Thoracic aorta (tissue), 2 donors: ENCODE measurements at regions not wholly inside any gene's neighbourhood (a gene's known extent, or its start where the extent isn't known, plus 50 kb on each side); places are given as distances from the start of the nearest gene placed in this dataset.

Experiments
- ATAC-seq: fragments of 150-250 bp; one replicate; pipeline ENCODE4 v1.8.0; 2017; ENCODE audit warnings: low read depth; ENCODE audit not compliant: insufficient number of reproducible peaks, low FRiP score
- DNase-seq: peaks from one replicate; pipeline ENCODE4 v3.0.0-alpha.2; 2020; ENCODE audit warnings: low spot score
- H3K27ac ChIP-seq, 2 donors: fragments of 200-600 bp; sonication (generic); 1 replicate in 1 of 2; 2 replicates in 1 of 2; pipeline ENCODE4 v1.5.1; 2016; ENCODE audit warnings: mild to moderate bottlenecking in 2 of 2, moderate library complexity in 2 of 2
- H3K27me3 ChIP-seq: fragments of 200-600 bp; sonication (generic); replicated peaks from 2 replicates; pipeline ENCODE4 v1.6.0; 2016; ENCODE audit warnings: mild to moderate bottlenecking; ENCODE audit not compliant: insufficient read depth
- H3K36me3 ChIP-seq: fragments of 200-600 bp; sonication (generic); one replicate; pipeline ENCODE4 v1.5.1; 2016
- H3K4me1 ChIP-seq, 2 donors: fragments of 200-600 bp; sonication (generic); 1 replicate in 1 of 2; 2 replicates in 1 of 2; pipeline versions ENCODE4 v1.5.1 to v1.6.0; 2016; ENCODE audit warnings: low read depth in 2 of 2, mild to moderate bottlenecking in 1 of 2; ENCODE audit not compliant: control insufficient read depth in 1 of 2
- H3K4me3 ChIP-seq: fragments of 200-600 bp; sonication (generic); 2 replicates; pipeline ENCODE4 v1.5.1; 2016; ENCODE audit warnings: mild to moderate bottlenecking
- H3K9me3 ChIP-seq: fragments of 200-600 bp; sonication (generic); 2 replicates; pipeline ENCODE4 v1.5.1; 2016
- TF ChIP-seq, protein P1 (sequence below): fragments of 200-600 bp; sonication (generic); IDR thresholded peaks from one replicate; pipeline ENCODE4 v1.5.1; 2019; ENCODE audit warnings: antibody characterized with exemption

GRCh38 chr12:43118234-43118633 lies 433.8 kb downstream of the ADAMTS20 start:
- Histone ChIP-seq H3K27me3 (no peaks in the 10 kb centered on the region), H3K9me3 (no peaks in the 10 kb centered on the region), H3K36me3 (no peaks in the 10 kb centered on the region), H3K27ac (no peak overlapping the region), H3K4me3 (no peak overlapping the region), H3K4me1 (no peaks in the 10 kb centered on the region)
- no peak for DNase-seq
- TF ChIP-seq, protein P1, sequence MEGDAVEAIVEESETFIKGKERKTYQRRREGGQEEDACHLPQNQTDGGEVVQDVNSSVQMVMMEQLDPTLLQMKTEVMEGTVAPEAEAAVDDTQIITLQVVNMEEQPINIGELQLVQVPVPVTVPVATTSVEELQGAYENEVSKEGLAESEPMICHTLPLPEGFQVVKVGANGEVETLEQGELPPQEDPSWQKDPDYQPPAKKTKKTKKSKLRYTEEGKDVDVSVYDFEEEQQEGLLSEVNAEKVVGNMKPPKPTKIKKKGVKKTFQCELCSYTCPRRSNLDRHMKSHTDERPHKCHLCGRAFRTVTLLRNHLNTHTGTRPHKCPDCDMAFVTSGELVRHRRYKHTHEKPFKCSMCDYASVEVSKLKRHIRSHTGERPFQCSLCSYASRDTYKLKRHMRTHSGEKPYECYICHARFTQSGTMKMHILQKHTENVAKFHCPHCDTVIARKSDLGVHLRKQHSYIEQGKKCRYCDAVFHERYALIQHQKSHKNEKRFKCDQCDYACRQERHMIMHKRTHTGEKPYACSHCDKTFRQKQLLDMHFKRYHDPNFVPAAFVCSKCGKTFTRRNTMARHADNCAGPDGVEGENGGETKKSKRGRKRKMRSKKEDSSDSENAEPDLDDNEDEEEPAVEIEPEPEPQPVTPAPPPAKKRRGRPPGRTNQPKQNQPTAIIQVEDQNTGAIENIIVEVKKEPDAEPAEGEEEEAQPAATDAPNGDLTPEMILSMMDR, result no peak
- ATAC-seq, result no peak

GRCh38 chr12:43117226-43117930 lies 434.6 kb downstream of the ADAMTS20 start:
- TF ChIP-seq, protein P1, result no peak
- H3K9me3 ChIP-seq, result no peaks in the 10 kb centered on the region
- H3K27ac ChIP-seq, result no peak overlapping the region
- H3K4me3 ChIP-seq, result no peak overlapping the region
- no peak for DNase-seq
- no peak for ATAC-seq
- H3K27me3 ChIP-seq, result no peaks in the 10 kb centered on the region
- H3K4me1 ChIP-seq, result no peaks in the 10 kb centered on the region
- H3K36me3 ChIP-seq, result no peaks in the 10 kb centered on the region

DNA sequence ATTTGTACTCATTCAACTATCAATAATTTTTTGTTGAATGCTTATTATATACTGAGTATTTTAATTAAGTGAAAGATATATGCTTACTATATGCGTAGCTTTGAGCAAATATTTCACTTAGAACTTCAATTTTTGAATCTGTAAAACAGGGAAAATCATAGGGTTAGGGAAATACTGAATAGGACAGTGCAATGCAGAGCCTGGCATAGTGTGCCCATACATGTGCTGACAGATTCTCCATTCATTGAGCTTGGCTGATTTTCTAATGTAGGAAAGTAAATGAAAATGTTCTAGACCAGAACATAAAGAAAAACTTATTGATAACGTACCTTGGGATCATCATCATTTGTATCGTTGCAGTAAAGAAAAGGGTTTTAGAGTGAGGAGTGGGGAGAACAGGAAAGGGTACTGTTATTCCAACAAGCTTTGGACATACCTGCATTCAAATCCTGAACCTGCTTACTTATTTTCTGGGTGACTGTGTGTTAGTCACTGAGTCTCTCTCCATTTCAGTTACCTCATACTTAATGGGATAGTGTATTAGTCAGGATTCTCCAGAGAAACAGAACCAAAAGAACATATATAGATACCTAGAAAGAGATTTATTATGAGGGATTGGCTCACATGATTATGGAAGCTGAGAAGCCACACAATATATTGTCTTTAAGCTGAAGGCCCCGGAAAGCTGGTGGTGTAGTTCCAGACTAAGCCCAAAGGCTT lies 436.4 kb downstream of the ADAMTS20 start:
- no peaks in the 10 kb centered on the region for H3K27me3 ChIP-seq
- H3K4me1 ChIP-seq, result no peaks in the 10 kb centered on the region
- H3K9me3 ChIP-seq, result no peaks in the 10 kb centered on the region
- H3K27ac ChIP-seq, result no peak overlapping the region
- no peak for ATAC-seq
- TF ChIP-seq, protein P1, result no peak
- H3K36me3 ChIP-seq, result no peaks in the 10 kb centered on the region
- no peak overlapping the region for H3K4me3 ChIP-seq
- no peak for DNase-seq

DNA sequence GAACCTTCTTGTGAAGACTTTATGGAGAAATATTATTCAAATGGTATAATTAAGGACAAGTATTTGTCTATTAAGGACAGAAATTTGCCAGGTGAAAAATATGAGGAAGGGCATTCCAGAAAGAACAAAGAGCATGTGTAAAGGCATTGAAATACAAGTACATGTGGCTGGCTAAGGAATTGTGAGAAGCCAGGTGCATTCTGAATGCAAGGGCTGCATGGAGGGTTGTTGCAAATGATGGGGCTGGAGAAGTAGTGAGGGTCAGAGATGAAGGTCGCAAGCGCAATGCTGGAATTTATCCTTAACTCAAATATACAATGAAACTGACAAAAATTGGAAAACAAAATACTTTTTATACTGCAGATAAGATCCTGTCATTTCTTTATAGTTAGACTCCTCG lies 437.7 kb downstream of the ADAMTS20 start:
- TF ChIP-seq, protein P1, result no peak
- ATAC-seq, result no peak
- H3K4me3 ChIP-seq, result no peak overlapping the region
- H3K4me1 ChIP-seq, result no peaks in the 10 kb centered on the region
- H3K9me3 ChIP-seq, result no peaks in the 10 kb centered on the region
- no peaks in the 10 kb centered on the region for H3K27me3 ChIP-seq
- no peak for DNase-seq
- H3K36me3 ChIP-seq, result no peaks in the 10 kb centered on the region
- no peak overlapping the region for H3K27ac ChIP-seq

DNA sequence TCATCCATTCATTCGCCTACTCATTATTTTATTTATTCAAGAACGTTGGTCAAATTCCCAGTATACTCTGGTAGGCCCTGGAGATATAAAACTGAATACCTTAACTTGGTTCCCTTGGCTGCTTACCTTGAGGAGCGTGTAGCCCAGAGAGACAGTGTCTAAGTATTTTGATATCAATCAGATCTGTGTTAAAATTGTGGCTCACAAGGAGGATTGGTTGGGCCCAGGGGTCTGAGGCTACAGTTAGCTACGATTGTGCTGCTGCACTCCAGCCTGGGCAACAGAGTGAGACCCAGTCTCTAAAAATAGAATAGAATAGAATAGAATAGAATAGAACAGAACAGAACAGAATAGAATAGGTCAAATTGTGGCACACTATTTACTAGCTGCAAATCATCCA lies 438.4 kb downstream of the ADAMTS20 start:
- Histone ChIP-seq H3K4me1 (no peaks in the 10 kb centered on the region), H3K36me3 (no peaks in the 10 kb centered on the region), H3K9me3 (no peaks in the 10 kb centered on the region), H3K27ac (no peak overlapping the region), H3K4me3 (no peak overlapping the region), H3K27me3 (no peaks in the 10 kb centered on the region)
- DNase-seq (no peak), ATAC-seq (no peak)
- TF ChIP-seq, protein P1, result no peak
